ENCODE measurements at regions not wholly inside any gene's neighbourhood (a gene's known extent, or its start where the extent isn't known, plus 50 kb on each side); places are given as distances from the start of the nearest gene placed in this dataset.

DNA sequence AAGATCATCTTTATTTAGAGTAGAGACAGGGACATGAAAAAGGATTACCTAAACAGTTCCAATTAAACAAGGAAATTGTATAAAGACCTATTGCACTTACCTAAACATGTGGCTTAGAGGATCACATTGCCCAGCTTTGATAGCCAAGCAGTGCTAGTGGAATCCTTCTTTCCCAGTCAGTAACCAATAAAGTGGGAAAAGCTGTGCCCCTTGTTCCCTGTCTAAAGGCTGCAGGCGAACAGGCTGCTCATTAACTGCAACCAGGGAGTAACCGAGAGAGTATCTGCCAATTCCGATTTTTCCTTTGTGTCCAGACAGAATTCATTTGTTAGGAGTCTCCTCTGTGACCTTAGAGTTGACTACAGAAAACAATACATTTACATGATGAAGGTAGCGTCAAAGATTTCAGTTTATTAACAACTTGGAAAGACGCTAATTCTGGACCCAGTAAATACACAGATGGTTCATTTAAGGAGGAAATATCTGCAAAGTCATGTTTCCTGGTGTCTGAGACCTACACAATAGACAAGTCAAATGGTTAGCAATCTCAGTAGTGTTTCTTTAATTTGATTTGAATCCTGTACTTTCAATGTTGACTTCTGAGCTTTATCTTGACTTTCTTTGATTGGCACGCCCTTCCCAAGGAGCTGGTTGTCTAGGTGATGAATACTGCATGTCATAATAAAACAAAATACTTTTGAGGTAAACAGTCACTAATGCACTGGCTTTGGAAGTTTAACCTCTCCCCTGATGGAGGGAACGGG is 57.3 kb upstream of the MET start:
- no peak for DNase-seq

GRCh38 chr7:116616555-116617059 is 55.4 kb upstream of the MET start:
- peak; percentile 12 for DNase-seq

DNA sequence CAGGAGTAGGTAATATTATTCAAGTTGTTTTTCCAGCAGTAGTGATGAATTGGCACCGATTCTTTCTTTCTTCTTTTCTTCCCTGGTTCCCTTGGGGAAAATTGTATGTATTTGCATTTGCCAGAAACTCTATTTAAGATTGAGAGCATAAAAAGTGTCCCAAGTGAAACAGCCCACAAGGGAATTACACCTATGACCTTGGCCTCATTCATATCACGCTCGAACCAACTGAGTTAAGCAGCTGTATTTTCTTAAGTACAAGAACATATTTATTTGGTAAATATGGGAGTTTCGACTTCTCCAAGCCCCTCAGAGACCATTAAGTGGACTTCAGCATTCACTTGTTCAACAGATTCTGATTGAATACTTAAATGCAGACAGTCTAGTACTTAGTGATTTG is 54.1 kb upstream of the MET start:
- no peak for DNase-seq

- DNase-seq: no peak
Measured at GRCh38 chr7:116618338-116619128, 53.5 kb upstream of the MET start.

DNA sequence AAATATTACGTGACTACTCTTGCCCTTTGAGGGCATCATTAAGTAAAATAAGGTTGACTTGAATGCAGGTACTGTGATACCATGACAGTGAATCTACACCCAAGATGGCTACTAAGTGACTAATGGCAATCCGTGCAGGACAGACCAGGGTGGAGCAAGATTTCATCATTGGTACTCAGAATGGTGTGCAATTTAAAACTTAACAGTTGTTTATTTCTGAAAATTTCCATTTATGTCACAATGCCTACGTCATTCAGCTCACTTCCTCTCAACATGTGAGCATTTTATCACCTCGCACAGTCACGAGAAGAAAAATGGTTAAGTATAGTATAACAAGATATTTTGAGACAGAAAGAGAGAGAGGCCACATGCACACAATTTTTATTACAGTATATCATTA is 50.3 kb upstream of the MET start:
- no peak for DNase-seq

Data from DMS53 (cell line).